ENCODE measurements at regions not wholly inside any gene's neighbourhood (a gene's known extent, or its start where the extent isn't known, plus 50 kb on each side); places are given as distances from the start of the nearest gene placed in this dataset.

GRCh38 chr5:4991925-4992324 lies 148.2 kb upstream of the ADAMTS16 start:
- Histone ChIP-seq H3K36me3 (no peaks in the 10 kb centered on the region), H3K9me3 (no peaks in the 10 kb centered on the region), H3K4me3 (no peak overlapping the region), H3K27me3 (no peaks in the 10 kb centered on the region), H3K4me1 (no peaks in the 10 kb centered on the region), H3K27ac (no peak overlapping the region)
- TF ChIP-seq POLR2A (IDR thresholded peaks at IDR 0.05) = no peak
- TF ChIP-seq CTCF (IDR thresholded peaks at IDR 0.05) = no peak
- 40% methylated on average over 1 of the region's 1 CpG for WGBS (ENCODE audit: insufficient coverage, low coverage, low lambda C conversion rate, missing lambda C conversion rate)
- DNase-seq = no peak
- no peak for ATAC-seq
- intact Hi-C loops (cut with DNase I) = no loop called here

DNA sequence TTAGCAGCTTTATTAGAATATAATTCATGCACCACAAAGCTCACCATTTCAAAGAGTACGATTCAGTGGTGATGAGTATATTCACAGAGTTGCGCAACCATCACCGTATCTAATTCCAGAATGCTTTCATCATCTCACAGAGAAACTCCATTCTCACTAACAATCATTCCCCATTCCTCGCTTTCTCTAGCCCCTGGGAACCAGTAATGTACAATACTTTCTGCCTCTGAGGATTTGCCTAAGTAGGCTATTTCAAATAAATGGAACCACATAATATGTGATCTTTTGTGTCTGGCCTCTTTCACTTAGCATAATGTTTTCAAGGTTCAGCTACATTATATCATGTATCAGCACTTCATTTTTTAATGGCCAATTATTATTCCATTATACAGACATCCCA lies 145.1 kb upstream of the ADAMTS16 start:
- no peaks in the 10 kb centered on the region for H3K9me3 ChIP-seq
- ATAC-seq (no peak), DNase-seq (no peak)
- intact Hi-C loops (cut with DNase I) = no loop called here
- no peaks in the 10 kb centered on the region for H3K27me3 ChIP-seq
- TF ChIP-seq CTCF (IDR thresholded peaks at IDR 0.05) (no peak), POLR2A (IDR thresholded peaks at IDR 0.05) (no peak)
- no peak overlapping the region for H3K4me3 ChIP-seq
- 68% methylated on average over 4 of the region's 4 CpGs for WGBS (ENCODE audit: insufficient coverage, low coverage, low lambda C conversion rate, missing lambda C conversion rate)
- no peaks in the 10 kb centered on the region for H3K4me1 ChIP-seq
- H3K36me3 ChIP-seq = no peaks in the 10 kb centered on the region
- no peak overlapping the region for H3K27ac ChIP-seq

GRCh38 chr5:5005353-5005752 lies 134.8 kb upstream of the ADAMTS16 start:
- intact Hi-C loops (cut with DNase I) = no loop called here
- no peaks in the 10 kb centered on the region for H3K4me1 ChIP-seq
- no peak overlapping the region for H3K4me3 ChIP-seq
- H3K27me3 ChIP-seq = no peaks in the 10 kb centered on the region
- DNase-seq (no peak), ATAC-seq (no peak)
- TF ChIP-seq POLR2A (IDR thresholded peaks at IDR 0.05) (no peak), CTCF (IDR thresholded peaks at IDR 0.05) (no peak)
- no peaks in the 10 kb centered on the region for H3K9me3 ChIP-seq
- no peak overlapping the region for H3K27ac ChIP-seq
- WGBS (ENCODE audit: insufficient coverage, low coverage, low lambda C conversion rate, missing lambda C conversion rate) = 69% methylated on average over 3 of the region's 3 CpGs
- no peaks in the 10 kb centered on the region for H3K36me3 ChIP-seq

DNA sequence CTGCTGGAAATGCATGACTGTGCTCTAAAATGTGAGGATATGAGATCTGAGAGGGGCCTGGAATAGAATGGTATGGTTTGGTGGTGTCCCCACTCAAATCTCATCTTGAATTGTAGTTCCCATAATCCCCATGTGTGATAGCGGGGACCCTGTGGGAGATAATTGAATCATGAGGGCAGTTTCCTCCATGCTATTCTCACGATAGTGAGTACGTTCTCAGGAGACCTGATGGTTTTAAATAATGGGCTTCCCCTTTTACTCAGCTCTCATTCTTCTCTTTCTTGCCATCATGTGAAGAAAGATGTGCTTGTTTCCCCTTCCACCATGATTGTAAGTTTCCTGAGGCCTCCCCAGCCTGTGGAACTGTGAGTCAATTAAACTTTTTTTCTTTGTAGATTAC lies 133.6 kb upstream of the ADAMTS16 start:
- TF ChIP-seq POLR2A (IDR thresholded peaks at IDR 0.05) (no peak), CTCF (IDR thresholded peaks at IDR 0.05) (no peak)
- DNase-seq = no peak
- 75% methylated on average over 2 of the region's 3 CpGs for WGBS (ENCODE audit: insufficient coverage, low coverage, low lambda C conversion rate, missing lambda C conversion rate)
- H3K4me1 ChIP-seq = no peaks in the 10 kb centered on the region
- no peaks in the 10 kb centered on the region for H3K36me3 ChIP-seq
- no peak for ATAC-seq
- H3K27me3 ChIP-seq = no peaks in the 10 kb centered on the region
- H3K9me3 ChIP-seq = no peaks in the 10 kb centered on the region
- H3K27ac ChIP-seq = no peak overlapping the region
- no peak overlapping the region for H3K4me3 ChIP-seq
- intact Hi-C loops (cut with DNase I) = no loop called here

DNA sequence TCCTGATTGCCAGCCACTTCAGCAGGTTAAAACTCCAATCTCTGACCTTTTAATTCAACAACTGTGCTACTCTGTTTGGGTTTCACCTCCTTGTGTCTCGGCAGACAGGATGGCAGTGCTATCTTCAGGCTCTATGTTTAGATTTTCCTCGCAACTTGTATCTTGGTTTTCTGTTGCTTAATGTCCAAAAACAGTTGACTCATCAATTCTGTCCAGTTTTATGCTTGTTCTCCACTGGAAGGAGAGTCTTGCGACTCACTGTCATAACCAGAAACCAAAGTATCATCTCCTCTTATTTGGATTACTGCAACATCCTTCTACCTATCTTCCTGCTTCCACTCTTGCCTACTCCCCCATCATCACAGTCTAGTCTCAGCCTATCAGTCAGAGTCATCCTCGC lies 130.9 kb upstream of the ADAMTS16 start:
- no peaks in the 10 kb centered on the region for H3K36me3 ChIP-seq
- H3K27ac ChIP-seq = no peak overlapping the region
- H3K4me3 ChIP-seq = no peak overlapping the region
- no peak for TF ChIP-seq POLR2A (IDR thresholded peaks at IDR 0.05)
- no peak for TF ChIP-seq CTCF (IDR thresholded peaks at IDR 0.05)
- no peaks in the 10 kb centered on the region for H3K27me3 ChIP-seq
- H3K4me1 ChIP-seq = no peaks in the 10 kb centered on the region
- H3K9me3 ChIP-seq = no peaks in the 10 kb centered on the region
- 67% methylated on average over 4 of the region's 4 CpGs for WGBS (ENCODE audit: insufficient coverage, low coverage, low lambda C conversion rate, missing lambda C conversion rate)
- intact Hi-C loops (cut with DNase I) = no loop called here
- DNase-seq (no peak), ATAC-seq (no peak)
